Activated naive CD8-positive, alpha-beta T cell treated with anti-CD3 and anti-CD28 coated beads for 36 hours (primary cell): ENCODE measurements at regions not wholly inside any gene's neighbourhood (a gene's known extent, or its start where the extent isn't known, plus 50 kb on each side); places are given as distances from the start of the nearest gene placed in this dataset.

Experiments
- DNase-seq: peaks from one replicate; pipeline ENCODE4 v3.0.0; 2021
- H3K27ac Mint-ChIP-seq: one replicate; pipeline ENCODE4 v1.8.0; 2022; ENCODE audit warnings: mild to moderate bottlenecking, moderate library complexity, mixed read lengths
- H3K27me3 Mint-ChIP-seq: one replicate; pipeline ENCODE4 v1.8.0; 2022; ENCODE audit warnings: mild to moderate bottlenecking, mixed read lengths
- H3K36me3 Mint-ChIP-seq: one replicate; pipeline ENCODE4 v1.8.0; 2021; ENCODE audit warnings: mild to moderate bottlenecking, mixed read lengths
- H3K4me1 Mint-ChIP-seq: one replicate; pipeline ENCODE4 v1.8.0; 2021; ENCODE audit warnings: mixed read lengths
- H3K4me3 Mint-ChIP-seq: one replicate; pipeline ENCODE4 v1.8.0; 2022; ENCODE audit warnings: mild to moderate bottlenecking, moderate library complexity, mixed read lengths
- H3K9me3 Mint-ChIP-seq: one replicate; pipeline ENCODE4 v1.8.0; 2022; ENCODE audit warnings: mixed read lengths

DNA sequence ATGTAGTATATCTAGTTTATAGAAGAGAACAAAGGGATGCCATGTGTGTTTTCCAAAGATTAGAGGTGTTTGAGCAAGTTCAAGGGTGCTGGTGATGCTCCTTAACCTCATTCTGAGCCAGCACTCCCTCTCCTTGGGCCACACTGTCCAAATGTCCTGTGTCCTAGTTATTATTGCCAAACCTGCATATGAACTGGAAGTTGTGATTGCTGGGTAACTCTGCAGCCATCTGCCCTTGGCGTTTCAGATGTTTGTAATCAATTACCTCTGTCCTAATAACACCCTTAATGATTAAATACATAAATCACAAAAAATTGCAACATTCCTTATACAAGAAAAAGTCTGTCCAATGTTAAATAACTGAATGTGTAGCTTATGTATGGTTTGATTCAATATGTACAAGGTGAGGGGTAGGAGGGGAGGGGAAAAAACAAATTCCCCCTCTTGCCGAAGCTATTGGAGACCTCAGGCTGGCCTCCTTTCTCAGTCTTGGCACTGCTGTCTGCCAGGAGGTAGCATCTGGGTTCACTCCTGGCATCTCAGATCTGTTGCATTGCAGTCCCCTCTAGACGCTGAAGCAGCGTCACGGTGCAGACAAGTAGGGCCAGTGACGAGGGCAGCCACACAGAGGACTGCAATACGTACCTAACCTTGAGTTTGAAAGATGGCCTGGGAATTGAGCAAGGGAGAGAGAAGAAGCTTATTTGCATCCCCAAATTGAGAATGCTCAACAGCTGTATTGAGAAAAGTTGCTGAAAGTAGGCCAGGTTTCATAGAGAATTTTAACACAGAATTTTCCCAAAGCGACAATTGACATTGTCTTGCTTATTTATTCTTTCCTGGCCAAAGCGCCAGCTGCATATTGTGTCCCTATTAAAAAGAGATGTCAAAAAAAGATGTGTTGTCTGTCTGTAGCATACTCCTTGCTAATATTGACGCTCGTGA lies 89.6 kb upstream of the ARHGAP32 start:
- no peaks in the 10 kb centered on the region for H3K9me3 Mint-ChIP-seq
- H3K36me3 Mint-ChIP-seq: no peaks in the 10 kb centered on the region
- no peak for DNase-seq
- no peak overlapping the region for H3K4me3 Mint-ChIP-seq
- H3K27me3 Mint-ChIP-seq: peaks cover 19% of the 10 kb centered on the region
- H3K27ac Mint-ChIP-seq: no peak overlapping the region
- peaks cover 30% of the 10 kb centered on the region for H3K4me1 Mint-ChIP-seq

DNA sequence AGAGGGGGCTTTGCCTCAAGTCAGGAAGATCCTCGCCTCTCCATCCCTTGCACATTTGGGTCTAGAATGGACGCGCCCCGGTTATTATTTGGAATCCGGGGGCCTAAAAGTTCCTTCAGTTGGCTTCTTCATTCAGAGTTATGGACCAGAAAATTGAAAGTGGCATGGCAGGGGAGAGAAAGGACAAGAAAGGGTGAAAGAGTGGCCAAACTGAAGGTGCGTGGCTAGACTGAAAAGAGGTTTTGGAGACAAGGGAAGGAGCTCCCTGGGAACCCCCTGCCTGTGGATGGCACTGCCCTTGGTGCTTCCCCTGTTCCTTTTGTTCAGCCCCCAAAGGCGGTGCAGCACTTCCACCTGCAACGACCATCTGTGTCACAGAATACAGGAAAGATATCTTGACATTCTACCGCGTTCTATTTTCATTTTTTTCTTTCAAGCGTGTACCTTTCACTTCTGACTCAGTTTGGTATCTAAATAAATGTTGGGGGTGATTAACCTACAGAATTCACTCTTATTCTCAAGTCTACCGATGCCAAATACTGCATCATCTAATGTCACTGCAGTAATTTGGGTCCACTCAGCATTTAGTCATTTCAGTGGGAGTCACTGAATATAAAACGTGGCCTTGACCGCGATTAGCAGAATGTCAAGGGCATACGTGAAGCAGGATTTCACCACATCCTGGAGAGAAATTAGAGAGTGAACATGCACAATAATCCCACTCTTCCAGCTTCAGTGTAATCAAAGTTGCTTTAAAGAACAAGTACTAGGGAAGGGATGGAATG lies 88.1 kb upstream of the ARHGAP32 start:
- Mint-ChIP-seq H3K27ac (peak overlapping the region; percentile 85), H3K4me3 (peak overlapping the region; percentile 86), H3K27me3 (peaks cover 19% of the 10 kb centered on the region), H3K9me3 (no peaks in the 10 kb centered on the region), H3K4me1 (peaks cover 30% of the 10 kb centered on the region), H3K36me3 (no peaks in the 10 kb centered on the region)
- peak; percentile 26 for DNase-seq

DNA sequence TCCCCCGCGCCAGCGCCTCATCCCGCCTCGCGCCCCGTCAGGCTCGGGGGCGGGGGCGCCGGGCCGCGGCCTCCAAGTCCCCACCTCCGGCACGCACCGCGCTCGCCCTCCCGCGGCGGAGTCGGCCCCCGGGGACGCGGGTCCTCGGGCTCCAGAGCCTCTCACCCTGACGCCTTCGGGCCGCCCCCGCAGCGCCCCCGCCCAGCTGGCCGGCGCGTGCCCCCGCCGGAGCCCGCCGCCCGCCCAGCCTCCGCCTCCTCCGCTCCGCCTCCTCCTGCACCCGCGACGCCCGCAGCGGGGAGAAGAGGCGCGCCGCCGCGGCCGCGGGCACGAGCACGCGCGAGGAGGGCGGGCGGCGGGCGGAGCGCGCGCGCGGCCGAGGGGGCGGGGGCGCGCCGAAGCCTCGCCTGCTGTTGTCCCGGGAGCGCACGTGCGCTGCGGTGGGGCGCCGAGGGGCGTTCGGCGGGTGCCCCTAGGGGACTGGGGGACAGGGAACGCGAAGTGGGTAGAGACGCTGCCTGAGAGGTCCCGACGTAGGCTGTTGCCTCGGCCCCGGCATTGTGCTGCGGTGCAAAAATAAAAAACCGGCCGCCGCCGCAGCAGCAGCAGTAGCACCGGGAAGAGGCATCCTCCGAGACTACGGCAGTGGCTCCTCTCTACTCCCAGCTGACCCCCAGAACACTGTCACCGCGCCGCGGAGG lies 87.4 kb upstream of the ARHGAP32 start:
- Mint-ChIP-seq H3K9me3 (no peaks in the 10 kb centered on the region), H3K4me1 (peaks cover 30% of the 10 kb centered on the region), H3K27me3 (peaks cover 19% of the 10 kb centered on the region), H3K36me3 (no peaks in the 10 kb centered on the region), H3K4me3 (peak overlapping the region; percentile 86), H3K27ac (peak overlapping the region; percentile 85)
- DNase-seq: peak; percentile 79

DNA sequence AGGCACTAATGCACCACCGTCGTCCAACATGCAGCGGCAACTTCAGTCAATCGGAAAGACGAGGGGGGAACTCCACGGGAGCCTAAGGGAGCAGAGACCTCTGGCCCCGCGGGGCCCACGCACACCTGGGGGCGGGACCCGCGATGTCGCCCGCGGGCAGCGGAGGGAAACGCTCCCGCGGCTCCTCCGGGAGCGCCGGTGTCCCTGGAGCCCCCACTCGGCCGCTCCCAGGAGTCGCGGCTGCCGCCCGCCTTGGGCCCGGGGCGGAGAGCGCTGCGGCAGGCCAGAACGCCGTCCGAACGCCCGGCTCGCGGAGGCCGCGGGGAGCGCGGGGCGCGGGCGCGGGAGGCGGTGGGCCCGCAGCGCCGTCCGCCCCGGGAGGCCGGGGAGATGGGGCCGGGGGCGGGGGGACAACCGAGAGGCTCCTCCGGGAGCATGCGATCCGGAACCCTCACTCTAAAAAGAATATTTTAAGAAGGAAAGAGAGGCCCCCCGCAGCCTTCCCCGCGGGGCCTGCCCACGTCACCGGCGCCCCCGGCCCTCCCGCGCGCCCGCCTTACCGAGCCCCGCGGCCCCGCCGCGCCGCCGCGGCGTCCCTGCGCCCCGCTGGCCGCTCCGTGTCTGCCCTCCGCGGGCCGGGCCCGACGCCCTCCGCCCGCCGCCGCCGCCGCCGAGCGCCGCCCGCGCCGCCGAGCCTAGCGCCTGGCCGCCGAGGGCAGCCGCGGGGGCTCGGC lies 86.6 kb upstream of the ARHGAP32 start:
- Mint-ChIP-seq H3K36me3 (no peaks in the 10 kb centered on the region), H3K4me1 (peaks cover 34% of the 10 kb centered on the region), H3K27me3 (peaks cover 17% of the 10 kb centered on the region), H3K4me3 (peak overlapping the region; percentile 83), H3K9me3 (no peaks in the 10 kb centered on the region), H3K27ac (peak overlapping the region; percentile 34)
- DNase-seq: peak; percentile 38

DNA sequence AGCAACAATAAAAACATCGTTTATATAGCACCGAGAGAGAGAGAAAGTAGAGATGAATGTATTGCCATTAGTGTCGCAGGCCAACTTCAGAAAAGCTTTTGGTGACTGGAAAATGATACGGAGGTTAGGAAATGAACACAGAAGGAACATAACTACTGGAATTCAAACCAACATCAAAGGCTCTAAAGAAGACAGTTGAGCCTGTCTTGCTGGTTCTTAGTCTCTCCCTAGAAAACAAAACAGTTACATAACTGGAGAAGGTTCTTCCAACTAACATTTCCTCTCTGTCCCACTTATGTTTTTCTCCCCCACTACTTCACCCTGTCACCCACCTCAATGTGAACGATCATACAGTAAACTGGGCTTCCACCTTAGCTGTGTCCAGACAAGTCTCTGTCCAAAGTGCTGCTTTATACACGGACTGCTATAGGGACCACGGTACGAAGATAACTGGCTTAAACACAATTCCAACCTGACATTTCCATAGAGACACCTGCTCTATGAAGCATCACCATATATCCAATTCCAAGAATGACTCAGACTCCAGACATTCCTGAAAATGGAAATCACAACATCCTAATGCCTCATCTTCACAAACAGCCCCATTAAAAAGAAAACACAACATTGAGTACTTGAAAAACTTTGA lies 85.2 kb upstream of the ARHGAP32 start:
- Mint-ChIP-seq H3K9me3 (no peaks in the 10 kb centered on the region), H3K27ac (no peak overlapping the region), H3K4me3 (no peak overlapping the region), H3K4me1 (peaks cover 28% of the 10 kb centered on the region), H3K27me3 (peaks cover 17% of the 10 kb centered on the region), H3K36me3 (no peaks in the 10 kb centered on the region)
- DNase-seq: no peak

DNA sequence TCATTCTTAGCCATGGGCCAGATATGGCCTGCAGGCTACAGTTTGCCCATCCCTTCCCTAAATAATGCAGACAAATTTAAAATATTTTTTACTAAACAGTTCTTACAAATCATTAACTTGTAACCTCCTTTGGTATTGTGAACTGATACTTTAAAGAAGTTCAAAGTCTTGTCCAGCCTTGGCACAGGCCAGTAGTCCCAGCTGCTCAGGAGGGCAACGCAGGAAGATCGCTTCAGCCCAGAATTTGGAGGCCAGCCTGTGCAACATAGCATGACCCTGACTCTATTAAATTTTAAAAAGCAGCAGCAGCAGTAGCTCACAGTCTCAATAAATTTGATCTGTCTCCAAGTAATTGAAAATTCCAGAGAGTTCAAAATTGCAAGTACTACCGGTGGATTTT lies 83.7 kb upstream of the ARHGAP32 start:
- DNase-seq: no peak
- no peaks in the 10 kb centered on the region for H3K36me3 Mint-ChIP-seq
- peaks cover 32% of the 10 kb centered on the region for H3K4me1 Mint-ChIP-seq
- no peaks in the 10 kb centered on the region for H3K9me3 Mint-ChIP-seq
- H3K4me3 Mint-ChIP-seq: no peak overlapping the region
- peaks cover 17% of the 10 kb centered on the region for H3K27me3 Mint-ChIP-seq
- H3K27ac Mint-ChIP-seq: no peak overlapping the region

DNA sequence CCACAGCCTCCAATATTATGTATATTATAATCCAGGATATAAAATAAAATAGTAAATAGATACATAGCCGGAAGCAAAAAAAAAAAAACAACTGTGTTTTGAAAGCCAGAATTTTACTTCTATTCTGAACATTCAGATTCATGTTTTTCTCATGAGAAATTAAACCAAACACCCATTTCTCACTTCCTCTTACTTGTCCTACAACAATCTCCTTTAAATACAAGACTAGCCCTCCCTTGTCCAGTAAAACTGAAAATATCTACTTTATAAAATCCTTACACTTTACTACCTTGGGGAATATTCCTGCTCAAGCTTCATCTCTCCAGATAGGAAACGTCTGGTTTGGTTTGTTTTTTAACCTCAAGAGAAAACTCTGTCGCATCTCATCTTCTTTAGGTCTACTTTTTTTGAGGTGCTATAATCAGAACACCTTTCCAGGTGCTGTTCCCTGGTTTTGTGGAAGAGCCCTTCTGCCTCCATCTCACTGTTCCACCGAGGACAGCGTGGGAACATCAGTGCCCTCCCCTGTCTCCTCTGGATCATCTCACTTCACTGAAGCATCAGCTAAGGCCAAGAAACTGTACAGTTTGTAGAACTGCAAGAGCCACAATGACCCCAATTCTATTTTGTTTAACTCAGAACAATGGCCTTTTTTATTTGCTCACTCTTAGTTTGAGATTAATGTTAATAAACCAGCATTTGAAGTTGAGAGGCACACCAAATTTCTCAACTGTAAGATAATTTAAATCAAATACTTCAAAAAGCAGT lies 82.0 kb upstream of the ARHGAP32 start:
- DNase-seq: no peak
- Mint-ChIP-seq H3K9me3 (no peaks in the 10 kb centered on the region), H3K27ac (no peak overlapping the region), H3K36me3 (no peaks in the 10 kb centered on the region), H3K4me1 (peaks cover 26% of the 10 kb centered on the region), H3K27me3 (peaks cover 17% of the 10 kb centered on the region), H3K4me3 (no peak overlapping the region)

DNA sequence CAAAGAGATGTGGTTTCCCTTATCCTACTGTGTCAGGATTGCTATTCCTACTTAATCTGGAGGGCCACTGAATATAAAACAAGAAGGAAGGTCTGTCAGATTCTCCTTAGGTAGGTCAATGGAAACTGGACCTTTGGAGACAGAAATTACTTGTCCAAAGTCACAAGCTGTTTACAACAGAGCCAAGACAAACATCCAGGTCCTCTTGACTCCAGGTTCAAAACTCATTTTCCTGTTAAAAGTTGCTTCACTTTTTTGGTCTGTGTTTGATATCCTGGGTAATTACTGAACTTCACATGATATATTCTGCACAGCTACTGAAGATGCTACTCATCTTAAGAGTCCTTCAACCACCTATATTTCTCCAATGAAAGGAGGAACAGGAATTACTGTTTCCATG lies 81.2 kb upstream of the ARHGAP32 start:
- Mint-ChIP-seq H3K36me3 (no peaks in the 10 kb centered on the region), H3K27me3 (peaks cover 16% of the 10 kb centered on the region), H3K9me3 (no peaks in the 10 kb centered on the region), H3K4me3 (no peak overlapping the region), H3K4me1 (peaks cover 25% of the 10 kb centered on the region), H3K27ac (no peak overlapping the region)
- DNase-seq: no peak

DNA sequence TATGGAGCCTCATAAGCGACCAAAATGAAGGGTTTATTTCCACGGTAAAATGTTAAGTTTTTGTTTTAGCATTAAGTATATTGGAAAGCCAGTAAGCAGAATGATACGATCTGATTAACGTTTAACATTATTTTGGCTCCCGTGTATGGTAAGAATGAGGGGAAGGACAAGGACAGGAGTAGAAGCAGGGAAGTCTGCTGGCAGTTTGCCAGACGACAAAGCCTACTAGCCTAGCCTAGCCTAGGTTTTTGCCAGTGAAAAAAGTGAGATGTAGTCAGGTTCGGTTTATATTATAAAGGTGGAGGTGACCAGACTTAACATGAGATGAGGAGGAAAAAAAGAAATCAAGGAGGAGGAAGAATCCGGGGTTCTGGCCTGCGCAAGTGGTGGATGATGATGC lies 78.9 kb upstream of the ARHGAP32 start:
- Mint-ChIP-seq H3K4me1 (peaks cover 15% of the 10 kb centered on the region), H3K9me3 (no peaks in the 10 kb centered on the region), H3K4me3 (no peak overlapping the region), H3K27ac (no peak overlapping the region), H3K36me3 (no peaks in the 10 kb centered on the region), H3K27me3 (no peaks in the 10 kb centered on the region)
- DNase-seq: no peak

DNA sequence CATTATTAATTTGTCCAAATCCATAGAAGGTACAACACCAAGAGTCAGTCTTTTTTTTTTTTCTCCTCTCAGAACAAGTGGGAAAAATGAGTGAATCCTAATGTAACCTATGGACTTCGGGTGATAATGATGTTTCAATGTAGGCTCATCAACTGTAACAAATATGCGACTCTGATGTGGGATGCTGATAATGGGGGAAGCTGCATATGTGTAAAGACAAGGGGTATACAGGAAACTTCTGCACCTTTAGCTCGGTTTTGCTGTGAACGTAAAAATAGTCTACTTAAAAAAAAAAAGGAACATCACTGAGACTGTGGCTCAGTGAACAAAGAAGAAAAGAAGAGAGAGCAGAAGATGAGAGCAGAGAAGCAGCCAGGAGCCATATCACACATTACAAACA lies 78.3 kb upstream of the ARHGAP32 start:
- no peaks in the 10 kb centered on the region for H3K9me3 Mint-ChIP-seq
- no peaks in the 10 kb centered on the region for H3K36me3 Mint-ChIP-seq
- H3K27ac Mint-ChIP-seq: no peak overlapping the region
- H3K4me1 Mint-ChIP-seq: peaks cover 16% of the 10 kb centered on the region
- DNase-seq: no peak
- H3K27me3 Mint-ChIP-seq: no peaks in the 10 kb centered on the region
- H3K4me3 Mint-ChIP-seq: no peak overlapping the region

DNA sequence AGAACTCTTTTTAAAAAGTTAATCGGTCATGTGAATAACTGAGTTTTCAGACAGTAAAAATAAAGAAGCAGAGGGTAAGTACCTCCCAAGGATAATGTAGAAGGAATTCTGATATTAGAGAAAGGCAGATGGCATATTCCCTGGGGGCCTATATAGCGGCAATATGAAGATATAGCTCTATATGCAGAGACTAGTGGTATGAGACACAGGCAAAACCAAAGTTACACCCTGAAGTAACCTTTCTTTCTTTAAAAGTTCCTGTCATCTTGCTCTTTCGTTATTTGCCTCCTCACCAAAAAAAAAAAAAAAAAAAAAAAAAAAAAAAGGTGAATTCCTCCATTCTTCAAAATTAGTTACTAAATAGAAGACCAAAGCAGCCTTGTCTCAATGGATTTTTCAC lies 76.2 kb upstream of the ARHGAP32 start:
- Mint-ChIP-seq H3K36me3 (peaks cover under 1% of the 10 kb centered on the region), H3K4me3 (no peak overlapping the region), H3K4me1 (peaks cover 19% of the 10 kb centered on the region), H3K27me3 (no peaks in the 10 kb centered on the region), H3K9me3 (no peaks in the 10 kb centered on the region), H3K27ac (no peak overlapping the region)
- DNase-seq: no peak

DNA sequence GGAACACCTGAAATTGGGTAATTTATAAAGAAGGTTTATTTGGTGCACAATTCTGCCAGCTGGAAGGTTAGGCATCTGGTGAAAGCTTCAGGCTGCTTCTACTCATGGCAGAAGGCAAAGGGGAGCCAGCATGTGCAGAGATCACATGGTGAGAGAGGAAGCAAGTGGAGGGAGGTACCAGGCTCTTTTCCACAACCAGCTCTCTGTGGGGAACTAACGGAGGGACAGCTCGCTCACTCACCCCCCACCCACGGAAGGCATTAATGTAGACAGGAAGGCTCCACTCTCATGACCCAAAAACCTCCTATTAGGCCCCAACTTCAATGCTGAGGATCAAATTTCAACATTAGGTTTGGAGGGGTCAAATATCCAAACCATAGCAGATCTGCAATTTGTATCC lies 75.6 kb upstream of the ARHGAP32 start:
- no peaks in the 10 kb centered on the region for H3K9me3 Mint-ChIP-seq
- H3K36me3 Mint-ChIP-seq: peaks cover 2% of the 10 kb centered on the region
- H3K27ac Mint-ChIP-seq: no peak overlapping the region
- H3K4me3 Mint-ChIP-seq: no peak overlapping the region
- DNase-seq: no peak
- peaks cover 19% of the 10 kb centered on the region for H3K4me1 Mint-ChIP-seq
- no peaks in the 10 kb centered on the region for H3K27me3 Mint-ChIP-seq

DNA sequence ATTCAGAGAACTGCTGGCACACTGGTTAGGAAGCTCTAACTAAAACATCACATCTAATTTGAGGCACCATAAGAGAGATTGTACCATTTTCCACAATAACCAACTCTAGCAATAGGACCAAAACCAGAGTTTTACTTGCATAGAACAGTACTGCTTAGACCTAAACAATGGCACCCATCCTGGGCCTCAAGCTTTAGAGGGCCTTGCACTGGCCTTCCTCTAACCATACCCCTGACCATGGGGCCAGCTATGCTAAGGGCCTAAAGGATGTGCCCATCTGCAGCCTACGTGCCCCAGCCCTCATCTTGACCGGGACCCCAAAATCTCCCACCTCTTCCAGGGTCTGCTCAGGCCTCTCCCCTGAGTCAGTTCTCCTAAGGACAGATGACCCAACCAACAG lies 74.4 kb upstream of the ARHGAP32 start:
- H3K27ac Mint-ChIP-seq: no peak overlapping the region
- no peaks in the 10 kb centered on the region for H3K27me3 Mint-ChIP-seq
- H3K9me3 Mint-ChIP-seq: no peaks in the 10 kb centered on the region
- peaks cover 17% of the 10 kb centered on the region for H3K4me1 Mint-ChIP-seq
- H3K4me3 Mint-ChIP-seq: no peak overlapping the region
- peaks cover 2% of the 10 kb centered on the region for H3K36me3 Mint-ChIP-seq
- DNase-seq: no peak
